22Rv1 (cell line): ENCODE measurements at regions not wholly inside any gene's neighbourhood (a gene's known extent, or its start where the extent isn't known, plus 50 kb on each side); places are given as distances from the start of the nearest gene placed in this dataset.

ENCODE experiments used
- CTCF ChIP-seq: fragments of 450-650 bp; IDR thresholded peaks from 2 replicates; pipeline ENCODE4 v1.5.1; 2017; ENCODE audit warnings: mild to moderate bottlenecking
- ZFX ChIP-seq: fragments of 450-650 bp; IDR thresholded peaks from 2 replicates; pipeline ENCODE4 v1.6.1; 2017; ENCODE audit warnings: antibody characterized with exemption, borderline replicate concordance

DNA sequence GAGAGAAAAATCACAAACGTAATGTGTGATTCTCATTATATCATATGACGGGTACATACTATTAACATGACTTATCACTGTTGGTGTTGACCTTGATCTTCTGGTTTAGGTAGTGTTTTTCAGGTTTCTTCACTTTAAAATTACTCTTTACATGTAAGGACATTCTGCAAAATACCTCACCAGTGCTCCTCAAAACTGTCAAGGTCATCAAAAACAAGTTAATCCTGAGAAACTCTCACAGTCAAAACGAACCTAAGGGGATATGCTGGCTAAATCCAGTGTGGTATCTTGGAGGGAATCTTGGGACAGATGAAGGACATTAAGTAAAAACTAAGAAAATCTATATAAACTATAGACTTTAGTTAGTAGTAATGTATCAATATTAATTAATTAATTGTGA, 499.8 kb downstream of the IRS1 start:
- no peak for TF ChIP-seq ZFX
- TF ChIP-seq CTCF, result no peak
